ENCODE measurements at regions not wholly inside any gene's neighbourhood (a gene's known extent, or its start where the extent isn't known, plus 50 kb on each side); places are given as distances from the start of the nearest gene placed in this dataset.

GRCh38 chr1:213779228-213779627, 208.5 kb upstream of the PROX1 start:
- Histone ChIP-seq H3K27ac (no peak overlapping the region), H3K36me3 (no peaks in the 10 kb centered on the region)
- intact Hi-C loops (cut with DNase I): no loop called here

GRCh38 chr1:213782941-213783672, 204.7 kb upstream of the PROX1 start:
- Histone ChIP-seq H3K4me1 (no peaks in the 10 kb centered on the region), H3K36me3 (no peaks in the 10 kb centered on the region), H3K27ac (no peak overlapping the region), H3K4me3 (no peak overlapping the region), H3K9me3 (no peaks in the 10 kb centered on the region), H3K27me3 (ENCODE audit: low read depth) (no peaks in the 10 kb centered on the region)
- ATAC-seq (no peak), DNase-seq (no peak)
- intact Hi-C loops (cut with DNase I): no loop called here
- no peak for TF ChIP-seq CTCF (IDR thresholded peaks at IDR 0.05)

More at GRCh38 chr1:213779228-213779627, 208.5 kb upstream of the PROX1 start:
- no peak for TF ChIP-seq CTCF (IDR thresholded peaks at IDR 0.05)
- DNase-seq (no peak), ATAC-seq (peak; percentile 24 to 51)
- no peaks in the 10 kb centered on the region for H3K27me3 ChIP-seq (ENCODE audit: low read depth)
- no peaks in the 10 kb centered on the region for H3K4me1 ChIP-seq
- no peak overlapping the region for H3K4me3 ChIP-seq
- H3K9me3 ChIP-seq: no peaks in the 10 kb centered on the region

- no peak for TF ChIP-seq CTCF (IDR thresholded peaks at IDR 0.05)
- intact Hi-C loops (cut with DNase I): no loop called here
- Histone ChIP-seq H3K4me1 (no peaks in the 10 kb centered on the region), H3K27me3 (ENCODE audit: low read depth) (no peaks in the 10 kb centered on the region), H3K4me3 (no peak overlapping the region), H3K27ac (no peak overlapping the region), H3K9me3 (no peaks in the 10 kb centered on the region), H3K36me3 (no peaks in the 10 kb centered on the region)
- ATAC-seq: peak; percentile 70 to 79
- no peak for DNase-seq
These were observed 203.9 kb upstream of the PROX1 start for GRCh38 chr1:213783893-213784292.

- ATAC-seq (no peak), DNase-seq (no peak)
- H3K4me1 ChIP-seq: no peaks in the 10 kb centered on the region
- intact Hi-C loops (cut with DNase I): no loop called here
- H3K4me3 ChIP-seq: no peak overlapping the region
- no peaks in the 10 kb centered on the region for H3K9me3 ChIP-seq
- H3K36me3 ChIP-seq: no peaks in the 10 kb centered on the region
- no peak for TF ChIP-seq CTCF (IDR thresholded peaks at IDR 0.05)
- H3K27me3 ChIP-seq (ENCODE audit: low read depth): no peaks in the 10 kb centered on the region
- no peak overlapping the region for H3K27ac ChIP-seq
These were observed 201.1 kb upstream of the PROX1 start for GRCh38 chr1:213786683-213787082.

GRCh38 chr1:213790565-213790964, 197.2 kb upstream of the PROX1 start:
- no peak for TF ChIP-seq CTCF (IDR thresholded peaks at IDR 0.05)
- DNase-seq (no peak), ATAC-seq (no peak)
- Histone ChIP-seq H3K36me3 (no peaks in the 10 kb centered on the region), H3K4me3 (no peak overlapping the region), H3K27me3 (ENCODE audit: low read depth) (no peaks in the 10 kb centered on the region), H3K4me1 (no peaks in the 10 kb centered on the region), H3K27ac (no peak overlapping the region), H3K9me3 (no peaks in the 10 kb centered on the region)
- intact Hi-C loops (cut with DNase I): no loop called here

All from lower lobe of right lung (tissue), 2 donors.